Frontal cortex (tissue), 3 donors: ENCODE measurements at regions not wholly inside any gene's neighbourhood (a gene's known extent, or its start where the extent isn't known, plus 50 kb on each side); places are given as distances from the start of the nearest gene placed in this dataset.
"Not testable (repeated sequence)": the region's sequence is repeated elsewhere in the genome, so short reads cannot be mapped to it uniquely, and the experiment has no call there.

ENCODE experiments used
- DNase-seq, 2 donors: peaks; one replicate each; pipeline ENCODE4 v3.0.0; 2012; ENCODE audit warnings: low spot score in 2 of 2
- FAIRE-seq: peaks from 2 replicates; lab custom pipeline; 2012; peaks lifted over from hg19 to GRCh38; lab: Jason Lieb, UNC
- donor health status: control.
- donor health status: control.
- donor health status: control.

- DNase-seq, FAIRE-seq: not testable (repeated sequence)
These were observed 265.5 kb downstream of the POTEB3 start for GRCh38 chr15:21174761-21175160.

GRCh38 chr15:21151203-21151966, 285.3 kb upstream of the POTEB2 start:
- not testable (repeated sequence) for FAIRE-seq, DNase-seq

GRCh38 chr15:21148136-21148535, 282.0 kb upstream of the POTEB2 start:
- FAIRE-seq, result not testable (repeated sequence)

GRCh38 chr15:21133893-21134292, 267.8 kb upstream of the POTEB2 start:
- DNase-seq, FAIRE-seq: not testable (repeated sequence)

More at GRCh38 chr15:21148136-21148535, 282.0 kb upstream of the POTEB2 start:
- DNase-seq, result not testable (repeated sequence)

GRCh38 chr15:21112271-21113053, 246.3 kb upstream of the POTEB2 start:
- not testable (repeated sequence) for DNase-seq, FAIRE-seq

GRCh38 chr15:21111861-21112260, 245.7 kb upstream of the POTEB2 start:
- not testable (repeated sequence) for DNase-seq, FAIRE-seq

- not testable (repeated sequence) for DNase-seq, FAIRE-seq
These were observed 245.1 kb upstream of the POTEB2 start for GRCh38 chr15:21111172-21111571.

- not testable (repeated sequence) for FAIRE-seq
These were observed 244.2 kb upstream of the POTEB2 start for GRCh38 chr15:21110187-21110804.

GRCh38 chr15:21108384-21108783, 242.3 kb upstream of the POTEB2 start:
- DNase-seq, FAIRE-seq: not testable (repeated sequence)

More at GRCh38 chr15:21110187-21110804, 244.2 kb upstream of the POTEB2 start:
- DNase-seq, result not testable (repeated sequence)

GRCh38 chr15:21107399-21108381, 241.6 kb upstream of the POTEB2 start:
- not testable (repeated sequence) for DNase-seq, FAIRE-seq

GRCh38 chr15:21096599-21096998, 230.5 kb upstream of the POTEB2 start:
- FAIRE-seq, DNase-seq: not testable (repeated sequence)

GRCh38 chr15:21079544-21079943, 213.4 kb upstream of the POTEB2 start:
- not testable (repeated sequence) for FAIRE-seq

GRCh38 chr15:21068917-21069316, 202.8 kb upstream of the POTEB2 start:
- FAIRE-seq, DNase-seq: not testable (repeated sequence)

More at GRCh38 chr15:21079544-21079943, 213.4 kb upstream of the POTEB2 start:
- not testable (repeated sequence) for DNase-seq

GRCh38 chr15:21063512-21063911, 197.4 kb upstream of the POTEB2 start:
- not testable (repeated sequence) for DNase-seq, FAIRE-seq

GRCh38 chr15:21062619-21063163, 196.6 kb upstream of the POTEB2 start:
- DNase-seq, FAIRE-seq: not testable (repeated sequence)

- not testable (repeated sequence) for DNase-seq, FAIRE-seq
These were observed 185.8 kb upstream of the POTEB2 start for GRCh38 chr15:21051866-21052265.

- FAIRE-seq, result not testable (repeated sequence)
These were observed 165.6 kb upstream of the POTEB2 start for GRCh38 chr15:21031703-21032102.

GRCh38 chr15:21029001-21029400, 162.9 kb upstream of the POTEB2 start:
- FAIRE-seq, DNase-seq: not testable (repeated sequence)

More at GRCh38 chr15:21031703-21032102, 165.6 kb upstream of the POTEB2 start:
- not testable (repeated sequence) for DNase-seq
